Esophagus squamous epithelium (tissue), 4 donors: ENCODE measurements at regions not wholly inside any gene's neighbourhood (a gene's known extent, or its start where the extent isn't known, plus 50 kb on each side); places are given as distances from the start of the nearest gene placed in this dataset.

Experiments used
- POLR2A ChIP-seq, 4 donors: fragments of 450-650 bp; IDR thresholded peaks; one replicate each; pipeline ENCODE4 v1.6.1; 2017; ENCODE audit warnings: antibody characterized with exemption in 4 of 4, mild to moderate bottlenecking in 4 of 4, moderate library complexity in 3 of 4
- TF ChIP-seq, protein P1 (sequence below), 6 experiments: fragments of 450-650 bp in 4 of 6; fragments of 200-600 bp in 2 of 6; sonication (generic) in 2 of 6; IDR thresholded peaks; one replicate each; pipeline ENCODE4 v1.5.1; 2016 to 2019; ENCODE audit warnings: antibody characterized with exemption in 6 of 6, mild to moderate bottlenecking in 4 of 6, moderate library complexity in 4 of 6

DNA sequence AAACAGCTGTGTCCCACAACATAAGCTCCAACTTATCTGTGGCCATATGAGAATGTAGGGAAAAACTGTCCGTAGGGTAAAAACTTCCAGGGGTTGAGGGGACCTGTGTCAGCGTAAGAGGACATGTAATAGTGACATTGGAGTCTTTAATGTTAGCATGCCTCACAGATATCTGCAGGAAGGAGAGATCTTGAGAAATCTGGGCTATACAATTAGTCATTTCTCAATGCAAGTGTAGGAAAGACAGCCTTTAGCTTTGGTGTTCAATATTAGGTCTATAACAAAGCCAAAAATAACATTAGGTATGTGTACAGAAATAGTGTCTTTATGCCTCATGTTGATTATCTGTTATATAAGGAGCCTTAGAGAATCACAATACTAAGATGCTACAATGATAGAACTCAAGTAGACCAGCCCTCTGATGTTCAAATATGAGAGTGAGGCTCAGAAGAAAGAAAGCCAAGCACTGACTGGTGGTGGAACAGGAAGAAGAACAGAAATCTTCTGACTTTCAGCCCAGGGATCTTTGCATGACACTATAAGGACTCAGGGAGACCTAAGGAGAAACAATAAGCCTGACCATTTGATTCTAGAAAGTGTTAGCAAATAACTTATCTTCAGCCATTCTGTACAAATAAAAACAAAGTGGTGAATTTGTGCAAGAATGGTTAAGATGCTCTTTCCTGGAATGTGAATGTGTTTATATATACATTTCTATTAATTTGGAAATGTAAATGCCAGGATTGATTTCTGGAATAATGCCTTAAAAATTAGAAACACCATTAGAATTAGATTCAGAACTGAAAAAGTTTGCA lies 152.6 kb downstream of the ZC3H11B start:
- TF ChIP-seq, protein P1, sequence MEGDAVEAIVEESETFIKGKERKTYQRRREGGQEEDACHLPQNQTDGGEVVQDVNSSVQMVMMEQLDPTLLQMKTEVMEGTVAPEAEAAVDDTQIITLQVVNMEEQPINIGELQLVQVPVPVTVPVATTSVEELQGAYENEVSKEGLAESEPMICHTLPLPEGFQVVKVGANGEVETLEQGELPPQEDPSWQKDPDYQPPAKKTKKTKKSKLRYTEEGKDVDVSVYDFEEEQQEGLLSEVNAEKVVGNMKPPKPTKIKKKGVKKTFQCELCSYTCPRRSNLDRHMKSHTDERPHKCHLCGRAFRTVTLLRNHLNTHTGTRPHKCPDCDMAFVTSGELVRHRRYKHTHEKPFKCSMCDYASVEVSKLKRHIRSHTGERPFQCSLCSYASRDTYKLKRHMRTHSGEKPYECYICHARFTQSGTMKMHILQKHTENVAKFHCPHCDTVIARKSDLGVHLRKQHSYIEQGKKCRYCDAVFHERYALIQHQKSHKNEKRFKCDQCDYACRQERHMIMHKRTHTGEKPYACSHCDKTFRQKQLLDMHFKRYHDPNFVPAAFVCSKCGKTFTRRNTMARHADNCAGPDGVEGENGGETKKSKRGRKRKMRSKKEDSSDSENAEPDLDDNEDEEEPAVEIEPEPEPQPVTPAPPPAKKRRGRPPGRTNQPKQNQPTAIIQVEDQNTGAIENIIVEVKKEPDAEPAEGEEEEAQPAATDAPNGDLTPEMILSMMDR (IDR thresholded peaks at IDR 0.05): no peak
- no peak for TF ChIP-seq POLR2A (IDR thresholded peaks at IDR 0.05)
